WERI-Rb-1 (cell line): ENCODE measurements at regions not wholly inside any gene's neighbourhood (a gene's known extent, or its start where the extent isn't known, plus 50 kb on each side); places are given as distances from the start of the nearest gene placed in this dataset.

Experiments used
- DNase-seq: peaks from one replicate; pipeline ENCODE4 v3.0.0-alpha.2; 2020
- H3K27ac ChIP-seq: fragments of 250-450 bp; sonication (Bioruptor Pico); 2 replicates; pipeline ENCODE4 v1.5.1; 2020; ENCODE audit warnings: mild to moderate bottlenecking, moderate library complexity
- H3K27me3 ChIP-seq: fragments of 250-450 bp; sonication (Bioruptor Pico); 2 replicates; pipeline ENCODE4 v1.5.1; 2021; ENCODE audit warnings: mild to moderate bottlenecking, low read depth, moderate library complexity; ENCODE audit not compliant: insufficient read depth, severe bottlenecking
- H3K36me3 ChIP-seq: fragments of 250-450 bp; sonication (Bioruptor Pico); 2 replicates; pipeline ENCODE4 v1.5.1; 2020; ENCODE audit warnings: mild to moderate bottlenecking, moderate library complexity
- H3K4me3 ChIP-seq: 2 replicates; pipeline ENCODE4 v1.5.1; 2011; ENCODE audit warnings: low read depth, mild to moderate bottlenecking, control low read depth, low read length
- H3K9me3 ChIP-seq: fragments of 250-450 bp; sonication (Bioruptor Pico); 2 replicates; pipeline ENCODE4 v1.5.1; 2021; ENCODE audit warnings: mild to moderate bottlenecking, moderate library complexity; ENCODE audit not compliant: severe bottlenecking
- CTCF ChIP-seq: IDR thresholded peaks from 2 replicates; pipeline ENCODE4 v1.5.1; 2011; ENCODE audit warnings: low read depth, mild to moderate bottlenecking, control low read depth, inconsistent platforms, low read length

DNA sequence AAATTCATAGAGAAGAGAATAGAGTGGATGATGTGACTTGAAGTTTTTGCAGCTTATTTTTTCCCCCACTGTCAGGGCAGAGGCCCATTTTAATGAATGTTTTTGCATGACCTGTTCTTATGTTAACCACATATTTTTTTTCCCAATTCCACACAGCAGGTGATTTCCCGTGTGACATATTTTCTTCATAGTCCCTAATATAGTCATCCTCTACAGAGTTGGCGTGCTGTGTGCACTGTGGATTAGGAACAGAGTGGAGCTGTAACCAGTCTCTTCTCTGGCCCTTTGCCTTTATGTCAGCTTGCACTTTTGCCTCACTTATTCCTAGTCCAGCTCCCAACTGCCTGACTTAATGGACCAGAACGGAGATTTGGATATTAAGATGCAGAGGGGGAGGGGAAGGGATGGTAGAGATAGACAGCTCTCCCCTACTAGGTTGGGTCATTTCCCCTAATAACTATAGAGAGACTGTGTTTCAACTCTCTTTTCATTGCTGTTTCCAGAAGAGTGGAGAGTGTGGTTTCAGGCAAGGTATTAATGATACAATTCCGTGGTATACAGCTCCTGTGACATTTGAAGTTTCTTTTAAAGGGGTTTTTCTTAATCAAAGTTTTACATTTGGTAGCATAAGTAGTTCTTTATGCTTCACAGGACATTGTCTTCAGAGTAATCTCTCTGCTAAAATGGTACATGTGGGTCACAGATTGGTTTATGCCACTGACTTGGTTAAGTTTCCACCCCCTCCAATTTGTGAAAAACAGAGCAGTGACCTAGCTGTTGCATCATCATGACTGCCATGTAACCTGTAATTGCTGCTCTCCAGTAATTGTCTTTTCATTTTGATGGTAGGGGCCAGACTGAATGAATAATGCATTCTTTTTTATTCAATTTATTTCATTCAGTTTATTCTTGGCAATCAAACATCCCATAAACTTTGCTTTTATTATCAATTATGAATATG is 161.3 kb downstream of the HAUS1 start:
- no peak for TF ChIP-seq CTCF
- Histone ChIP-seq H3K36me3 (peaks cover 12% of the 10 kb centered on the region), H3K9me3 (no peaks in the 10 kb centered on the region)

GRCh38 chr18:46266473-46266872 is 162.3 kb downstream of the HAUS1 start:
- DNase-seq: no peak
- Histone ChIP-seq H3K9me3 (no peaks in the 10 kb centered on the region), H3K36me3 (peaks cover 12% of the 10 kb centered on the region), H3K27me3 (no peaks in the 10 kb centered on the region), H3K27ac (no peak overlapping the region), H3K4me3 (no peak overlapping the region)
- TF ChIP-seq CTCF: no peak

More for the DNA sequence above, 161.3 kb downstream of the HAUS1 start:
- no peaks in the 10 kb centered on the region for H3K27me3 ChIP-seq
- no peak overlapping the region for H3K27ac ChIP-seq
- H3K4me3 ChIP-seq: no peak overlapping the region
- DNase-seq: no peak

- Histone ChIP-seq H3K36me3 (peaks cover 8% of the 10 kb centered on the region), H3K27me3 (no peaks in the 10 kb centered on the region), H3K27ac (no peak overlapping the region), H3K4me3 (no peak overlapping the region), H3K9me3 (no peaks in the 10 kb centered on the region)
- no peak for DNase-seq
- no peak for TF ChIP-seq CTCF
Measured at GRCh38 chr18:46268671-46269070, 164.5 kb downstream of the HAUS1 start.

- Histone ChIP-seq H3K27ac (no peak overlapping the region), H3K9me3 (no peaks in the 10 kb centered on the region), H3K27me3 (no peaks in the 10 kb centered on the region), H3K4me3 (no peak overlapping the region), H3K36me3 (peaks cover 2% of the 10 kb centered on the region)
- TF ChIP-seq CTCF: no peak
- DNase-seq: no peak
Measured at GRCh38 chr18:46269275-46269674, 165.1 kb downstream of the HAUS1 start.

DNA sequence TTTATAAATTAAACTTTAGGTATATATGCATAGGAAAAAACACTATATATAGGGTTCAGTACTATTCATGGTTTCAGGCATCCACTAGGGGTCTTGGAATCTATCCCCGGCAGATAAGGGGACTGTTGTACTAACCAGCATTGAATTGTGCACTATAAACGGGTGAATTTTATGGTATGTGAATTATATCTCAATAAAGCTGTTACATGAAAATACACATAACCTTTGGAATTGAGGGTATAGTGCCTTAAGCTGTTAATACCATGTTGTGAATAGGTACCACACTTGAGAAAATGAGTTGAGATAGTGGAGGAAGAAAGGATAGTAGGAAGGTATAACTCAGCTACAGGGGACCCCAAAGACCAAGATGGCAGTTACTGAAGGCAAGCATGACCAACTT is 167.3 kb downstream of the HAUS1 start:
- Histone ChIP-seq H3K27ac (no peak overlapping the region), H3K27me3 (no peaks in the 10 kb centered on the region), H3K36me3 (no peaks in the 10 kb centered on the region; the same call in none of the 2 replicates), H3K4me3 (no peak overlapping the region), H3K9me3 (no peaks in the 10 kb centered on the region)
- DNase-seq: no peak
- TF ChIP-seq CTCF: no peak
